WERI-Rb-1 (cell line): ENCODE measurements at regions not wholly inside any gene's neighbourhood (a gene's known extent, or its start where the extent isn't known, plus 50 kb on each side); places are given as distances from the start of the nearest gene placed in this dataset.

ENCODE experiments used
- DNase-seq: peaks from one replicate; pipeline ENCODE4 v3.0.0-alpha.2; 2020
- H3K27ac ChIP-seq: fragments of 250-450 bp; sonication (Bioruptor Pico); 2 replicates; pipeline ENCODE4 v1.5.1; 2020; ENCODE audit warnings: mild to moderate bottlenecking, moderate library complexity
- H3K27me3 ChIP-seq: fragments of 250-450 bp; sonication (Bioruptor Pico); 2 replicates; pipeline ENCODE4 v1.5.1; 2021; ENCODE audit warnings: mild to moderate bottlenecking, low read depth, moderate library complexity; ENCODE audit not compliant: insufficient read depth, severe bottlenecking
- H3K36me3 ChIP-seq: fragments of 250-450 bp; sonication (Bioruptor Pico); 2 replicates; pipeline ENCODE4 v1.5.1; 2020; ENCODE audit warnings: mild to moderate bottlenecking, moderate library complexity
- H3K4me3 ChIP-seq: 2 replicates; pipeline ENCODE4 v1.5.1; 2011; ENCODE audit warnings: low read depth, mild to moderate bottlenecking, control low read depth, low read length
- H3K9me3 ChIP-seq: fragments of 250-450 bp; sonication (Bioruptor Pico); 2 replicates; pipeline ENCODE4 v1.5.1; 2021; ENCODE audit warnings: mild to moderate bottlenecking, moderate library complexity; ENCODE audit not compliant: severe bottlenecking
- TF ChIP-seq, protein P1 (sequence below): IDR thresholded peaks from 2 replicates; pipeline ENCODE4 v1.5.1; 2011; ENCODE audit warnings: low read depth, mild to moderate bottlenecking, control low read depth, inconsistent platforms, low read length

DNA sequence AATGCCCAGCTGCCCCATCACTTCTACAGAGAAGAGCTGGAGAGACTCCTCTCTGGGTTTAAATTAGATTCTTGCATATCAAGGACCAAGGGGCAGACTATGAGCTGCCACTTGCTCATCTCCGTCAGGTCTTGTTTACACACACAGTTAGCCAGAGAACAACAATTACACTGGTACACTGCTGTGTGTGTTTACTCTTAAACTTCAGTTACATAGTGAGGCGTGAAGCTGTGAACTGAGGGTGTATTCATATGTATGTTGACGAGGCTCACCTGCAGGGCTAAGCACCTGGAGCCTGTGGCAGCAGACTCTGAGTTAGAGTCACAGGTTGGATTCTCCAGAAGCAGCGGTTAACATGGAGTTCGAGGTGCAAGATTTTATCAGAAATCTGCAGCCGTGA, 155.4 kb upstream of the ANKH start:
- Histone ChIP-seq H3K4me3 (no peak overlapping the region), H3K9me3 (peaks cover 2% of the 10 kb centered on the region), H3K27me3 (no peaks in the 10 kb centered on the region), H3K27ac (no peak overlapping the region), H3K36me3 (no peaks in the 10 kb centered on the region)
- TF ChIP-seq, protein P1, sequence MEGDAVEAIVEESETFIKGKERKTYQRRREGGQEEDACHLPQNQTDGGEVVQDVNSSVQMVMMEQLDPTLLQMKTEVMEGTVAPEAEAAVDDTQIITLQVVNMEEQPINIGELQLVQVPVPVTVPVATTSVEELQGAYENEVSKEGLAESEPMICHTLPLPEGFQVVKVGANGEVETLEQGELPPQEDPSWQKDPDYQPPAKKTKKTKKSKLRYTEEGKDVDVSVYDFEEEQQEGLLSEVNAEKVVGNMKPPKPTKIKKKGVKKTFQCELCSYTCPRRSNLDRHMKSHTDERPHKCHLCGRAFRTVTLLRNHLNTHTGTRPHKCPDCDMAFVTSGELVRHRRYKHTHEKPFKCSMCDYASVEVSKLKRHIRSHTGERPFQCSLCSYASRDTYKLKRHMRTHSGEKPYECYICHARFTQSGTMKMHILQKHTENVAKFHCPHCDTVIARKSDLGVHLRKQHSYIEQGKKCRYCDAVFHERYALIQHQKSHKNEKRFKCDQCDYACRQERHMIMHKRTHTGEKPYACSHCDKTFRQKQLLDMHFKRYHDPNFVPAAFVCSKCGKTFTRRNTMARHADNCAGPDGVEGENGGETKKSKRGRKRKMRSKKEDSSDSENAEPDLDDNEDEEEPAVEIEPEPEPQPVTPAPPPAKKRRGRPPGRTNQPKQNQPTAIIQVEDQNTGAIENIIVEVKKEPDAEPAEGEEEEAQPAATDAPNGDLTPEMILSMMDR: no peak
- DNase-seq: no peak

DNA sequence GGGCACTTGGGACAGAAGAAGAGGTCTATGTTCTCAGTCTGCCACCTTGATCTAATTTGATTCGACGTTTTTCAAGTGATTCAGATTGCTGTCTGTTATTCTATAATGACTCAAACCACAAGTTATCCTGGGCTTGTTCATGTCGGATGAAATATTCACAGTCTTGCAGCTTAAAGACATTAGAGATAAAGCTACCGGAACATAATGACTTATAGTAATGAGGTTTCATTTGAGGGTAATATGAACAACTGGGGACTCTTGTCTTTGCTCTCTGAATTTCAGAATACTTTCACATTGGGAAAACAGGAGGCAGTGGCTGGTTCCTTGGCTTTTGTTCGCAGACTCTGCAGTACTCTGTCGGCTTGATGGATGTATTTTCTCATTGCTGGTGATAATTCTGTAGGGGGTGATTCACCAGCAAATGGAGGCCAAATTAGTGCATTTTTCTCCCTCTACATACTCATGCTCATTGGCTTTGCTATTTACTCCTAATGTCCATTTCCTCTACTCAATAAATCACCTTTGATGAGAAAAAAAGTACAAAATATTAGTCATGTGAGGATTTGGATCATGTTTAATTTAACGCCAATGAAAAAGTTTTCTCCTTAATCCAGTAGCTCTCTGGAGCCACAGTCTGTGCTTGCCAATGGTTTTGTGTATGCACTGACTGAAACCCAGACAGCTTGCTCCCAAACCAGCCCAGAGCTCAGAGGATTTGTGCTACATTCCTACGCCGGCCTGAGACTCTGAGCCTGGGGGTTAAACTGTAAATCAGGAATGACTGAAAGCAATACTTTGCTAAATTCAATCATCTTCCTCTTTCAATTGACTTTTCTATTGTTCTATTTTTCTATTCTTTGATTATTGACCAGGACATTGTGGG, 154.7 kb upstream of the ANKH start:
- no peaks in the 10 kb centered on the region for H3K27me3 ChIP-seq
- TF ChIP-seq, protein P1: no peak

DNA sequence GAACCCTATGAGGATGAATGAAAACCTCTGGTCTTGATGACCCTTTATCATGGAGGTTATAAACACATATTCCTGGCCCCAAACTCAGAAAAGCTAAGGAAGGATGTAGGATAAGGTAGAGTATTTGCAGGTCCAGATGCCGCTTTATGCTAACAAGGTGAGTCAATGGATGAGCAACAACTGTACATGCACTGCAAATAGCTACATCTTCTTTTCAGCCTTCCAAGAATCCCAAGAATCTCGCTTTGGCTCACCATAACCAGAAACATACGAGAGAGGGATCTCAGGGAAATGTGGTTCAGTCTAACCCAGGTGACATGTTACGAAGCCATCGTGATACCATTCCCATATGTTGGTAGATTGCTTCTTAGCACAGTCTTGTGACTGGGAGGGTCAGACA, 152.3 kb upstream of the ANKH start:
- no peaks in the 10 kb centered on the region for H3K27me3 ChIP-seq
- TF ChIP-seq, protein P1: no peak
- peaks cover 2% of the 10 kb centered on the region for H3K9me3 ChIP-seq
- DNase-seq: no peak
- no peaks in the 10 kb centered on the region for H3K36me3 ChIP-seq
- no peak overlapping the region for H3K27ac ChIP-seq
- no peak overlapping the region for H3K4me3 ChIP-seq

More for the DNA sequence above, 154.7 kb upstream of the ANKH start:
- no peak overlapping the region for H3K4me3 ChIP-seq
- no peak for DNase-seq
- peaks cover 2% of the 10 kb centered on the region for H3K9me3 ChIP-seq
- H3K27ac ChIP-seq: no peak overlapping the region
- H3K36me3 ChIP-seq: no peaks in the 10 kb centered on the region

DNA sequence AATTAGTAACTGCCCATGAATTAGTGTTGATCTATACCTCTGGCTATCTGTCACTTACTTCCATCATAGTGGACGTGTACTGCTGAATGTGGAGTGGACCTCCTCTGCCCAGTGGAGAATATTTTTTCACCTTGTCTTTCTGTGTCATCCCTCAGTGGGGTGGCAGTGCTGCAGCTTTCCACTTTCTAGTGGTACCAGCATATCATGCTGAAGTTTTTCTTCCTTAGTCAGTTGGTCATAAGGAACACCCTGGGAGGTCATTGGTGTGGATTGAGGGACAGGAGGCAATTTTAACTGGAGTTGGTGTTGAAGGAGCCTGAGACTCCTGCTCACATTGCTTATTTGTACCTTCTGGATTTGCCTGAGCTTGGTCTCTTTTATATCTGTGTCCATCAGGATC, 151.7 kb upstream of the ANKH start:
- no peak for DNase-seq
- H3K4me3 ChIP-seq: no peak overlapping the region
- no peak overlapping the region for H3K27ac ChIP-seq
- TF ChIP-seq, protein P1: no peak
- H3K27me3 ChIP-seq: no peaks in the 10 kb centered on the region
- H3K36me3 ChIP-seq: no peaks in the 10 kb centered on the region
- peaks cover 2% of the 10 kb centered on the region for H3K9me3 ChIP-seq

DNA sequence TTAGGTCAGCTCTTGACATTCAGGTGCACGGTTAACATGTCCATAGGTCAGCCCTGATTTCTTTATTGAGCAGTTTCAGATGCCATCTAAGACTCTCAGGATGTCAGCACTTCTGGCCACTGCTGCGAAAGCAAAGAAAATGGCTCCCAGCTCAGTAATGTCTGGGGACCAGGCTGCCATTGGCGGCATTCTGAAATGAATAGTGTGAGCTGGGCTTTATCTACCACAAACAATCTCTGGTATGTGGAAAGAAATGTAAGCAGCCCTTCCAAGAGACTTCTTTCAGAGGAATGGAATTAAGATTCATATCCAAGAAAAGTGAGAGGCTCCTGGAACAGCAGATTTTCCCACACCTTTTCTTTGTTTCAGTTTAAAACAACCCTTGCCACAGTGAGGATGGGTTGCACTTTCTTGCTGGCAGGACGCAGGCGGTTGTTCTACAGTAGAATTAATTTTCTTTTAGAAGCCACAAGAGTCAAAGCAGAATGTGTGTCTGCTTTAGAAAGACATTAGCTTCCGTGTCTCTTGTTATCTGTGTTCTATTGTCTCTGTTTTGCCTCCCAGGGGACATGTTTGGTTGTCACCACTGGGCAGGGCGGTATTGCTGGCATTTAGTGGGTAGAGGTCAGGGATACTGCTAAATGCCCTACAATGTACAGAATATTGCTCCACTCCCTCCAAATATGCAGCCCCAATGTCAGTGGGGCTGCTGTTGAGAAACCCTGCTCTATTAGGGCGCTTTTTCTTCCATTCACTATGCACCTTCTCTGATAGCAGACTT, 149.9 kb upstream of the ANKH start:
- TF ChIP-seq, protein P1: no peak
- H3K4me3 ChIP-seq: no peak overlapping the region
- H3K27ac ChIP-seq: no peak overlapping the region
- H3K36me3 ChIP-seq: no peaks in the 10 kb centered on the region
- no peaks in the 10 kb centered on the region for H3K27me3 ChIP-seq
- DNase-seq: no peak
- peaks cover 2% of the 10 kb centered on the region for H3K9me3 ChIP-seq
